Progenitor cell of endocrine pancreas (in vitro differentiated cells): ENCODE measurements at regions not wholly inside any gene's neighbourhood (a gene's known extent, or its start where the extent isn't known, plus 50 kb on each side); places are given as distances from the start of the nearest gene placed in this dataset.
A peak's percentile ranks its signal among the peaks of the same experiment; 100 is the strongest.

Source experiments
- DNase-seq: peaks from one replicate; pipeline ENCODE4 v3.0.0; 2021; ENCODE audit warnings: low spot score; ENCODE audit not compliant: unreplicated experiment
- H3K27ac Mint-ChIP-seq: 2 replicates; pipeline ENCODE4 v1.8.0; 2021; ENCODE audit warnings: mild to moderate bottlenecking, moderate library complexity, mixed read lengths
- H3K27me3 Mint-ChIP-seq: 2 replicates; pipeline ENCODE4 v1.8.0; 2021; ENCODE audit warnings: mixed read lengths
- H3K36me3 Mint-ChIP-seq: 2 replicates; pipeline ENCODE4 v1.8.0; 2022; ENCODE audit warnings: mixed read lengths; ENCODE audit not compliant: insufficient read depth
- H3K4me1 Mint-ChIP-seq: 2 replicates; pipeline ENCODE4 v1.8.0; 2021; ENCODE audit warnings: low read depth, mixed read lengths
- H3K4me3 Mint-ChIP-seq: 2 replicates; pipeline ENCODE4 v1.8.0; 2021; ENCODE audit warnings: low read depth, mild to moderate bottlenecking, moderate library complexity, mixed read lengths
- H3K9me3 Mint-ChIP-seq: 2 replicates; pipeline ENCODE4 v1.8.0; 2021; ENCODE audit warnings: low read depth, mixed read lengths
- TF ChIP-seq, protein P1 (sequence below): fragments of 200-600 bp; sonication (generic); IDR thresholded peaks from one replicate; pipeline ENCODE4 v1.5.0; 2021; ENCODE audit warnings: antibody characterized with exemption, mild to moderate bottlenecking; ENCODE audit not compliant: unreplicated experiment

DNA sequence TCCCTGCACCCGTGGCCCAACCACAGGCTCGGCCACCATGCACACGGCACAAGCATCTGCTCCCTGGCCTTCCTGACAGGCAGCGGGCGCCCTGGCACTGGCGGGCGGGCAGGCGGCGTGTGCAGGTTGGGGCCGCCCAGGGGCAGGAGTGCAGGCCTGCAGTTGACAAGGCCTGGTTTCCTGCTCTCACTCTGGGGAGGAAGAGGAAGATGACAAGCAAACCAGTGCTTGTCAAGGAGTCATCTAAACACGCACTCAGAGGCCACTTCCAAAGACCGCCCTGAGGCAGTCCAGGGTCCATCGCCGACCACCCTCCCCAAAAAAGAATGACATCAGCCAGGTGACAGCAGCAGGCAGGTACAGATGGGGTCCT lies 65.3 kb upstream of the LINC01488 start:
- H3K4me3 Mint-ChIP-seq = no peak overlapping the region
- H3K27ac Mint-ChIP-seq = peak overlapping the region; percentile 98
- H3K4me1 Mint-ChIP-seq = peaks cover 23% of the 10 kb centered on the region
- no peaks in the 10 kb centered on the region for H3K27me3 Mint-ChIP-seq
- H3K36me3 Mint-ChIP-seq = no peaks in the 10 kb centered on the region
- DNase-seq = no peak
- TF ChIP-seq, protein P1, sequence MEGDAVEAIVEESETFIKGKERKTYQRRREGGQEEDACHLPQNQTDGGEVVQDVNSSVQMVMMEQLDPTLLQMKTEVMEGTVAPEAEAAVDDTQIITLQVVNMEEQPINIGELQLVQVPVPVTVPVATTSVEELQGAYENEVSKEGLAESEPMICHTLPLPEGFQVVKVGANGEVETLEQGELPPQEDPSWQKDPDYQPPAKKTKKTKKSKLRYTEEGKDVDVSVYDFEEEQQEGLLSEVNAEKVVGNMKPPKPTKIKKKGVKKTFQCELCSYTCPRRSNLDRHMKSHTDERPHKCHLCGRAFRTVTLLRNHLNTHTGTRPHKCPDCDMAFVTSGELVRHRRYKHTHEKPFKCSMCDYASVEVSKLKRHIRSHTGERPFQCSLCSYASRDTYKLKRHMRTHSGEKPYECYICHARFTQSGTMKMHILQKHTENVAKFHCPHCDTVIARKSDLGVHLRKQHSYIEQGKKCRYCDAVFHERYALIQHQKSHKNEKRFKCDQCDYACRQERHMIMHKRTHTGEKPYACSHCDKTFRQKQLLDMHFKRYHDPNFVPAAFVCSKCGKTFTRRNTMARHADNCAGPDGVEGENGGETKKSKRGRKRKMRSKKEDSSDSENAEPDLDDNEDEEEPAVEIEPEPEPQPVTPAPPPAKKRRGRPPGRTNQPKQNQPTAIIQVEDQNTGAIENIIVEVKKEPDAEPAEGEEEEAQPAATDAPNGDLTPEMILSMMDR = no peak
- H3K9me3 Mint-ChIP-seq = peaks cover 4% of the 10 kb centered on the region

DNA sequence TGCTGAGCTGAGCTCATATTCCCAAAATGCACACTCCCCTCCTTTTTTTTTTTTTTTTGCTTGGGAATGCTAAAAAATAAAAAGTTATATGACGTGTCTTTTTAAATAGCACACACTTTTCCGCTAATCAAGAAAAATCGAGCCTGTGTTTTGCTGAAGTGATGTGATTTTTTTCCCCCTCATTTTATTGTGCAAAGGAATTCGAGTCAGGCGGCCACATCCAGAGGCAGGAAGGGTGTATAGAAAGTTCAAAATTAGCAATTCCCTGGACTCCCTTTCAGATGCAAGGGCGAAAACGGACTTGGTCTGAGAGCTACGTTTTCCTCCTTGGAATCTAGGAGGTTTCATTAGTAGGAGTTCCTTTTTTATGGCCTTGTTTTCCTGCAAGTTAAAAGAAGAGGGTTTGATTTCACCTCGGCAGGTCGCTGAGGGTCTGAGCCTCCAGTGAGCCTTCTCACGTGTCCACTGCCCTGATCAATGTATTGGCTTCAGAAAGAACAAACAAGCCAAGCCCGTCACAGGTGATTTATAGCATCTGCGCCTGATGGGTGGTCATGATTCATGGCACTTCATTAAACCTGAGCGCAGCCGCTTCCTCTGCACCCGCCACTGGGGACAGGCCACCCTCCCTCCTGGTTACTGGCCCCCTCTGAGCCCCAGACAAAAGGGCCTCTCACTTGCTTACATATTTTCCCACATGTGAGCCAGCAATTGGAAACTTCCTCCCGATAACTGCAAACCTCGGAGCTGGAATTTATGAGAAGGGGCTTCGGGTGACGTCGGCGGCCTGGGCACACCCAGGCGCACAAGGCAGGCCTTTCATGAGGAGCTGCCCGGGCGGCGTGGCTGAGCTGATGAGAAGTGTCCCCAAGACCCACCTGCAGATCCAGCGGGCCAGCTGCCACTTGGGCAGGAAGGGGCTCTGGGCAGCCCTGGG lies 64.4 kb upstream of the LINC01488 start:
- no peaks in the 10 kb centered on the region for H3K27me3 Mint-ChIP-seq
- H3K4me3 Mint-ChIP-seq = peak overlapping the region; percentile 35
- peaks cover 4% of the 10 kb centered on the region for H3K9me3 Mint-ChIP-seq
- TF ChIP-seq, protein P1 = peak; percentile 20
- DNase-seq = peak; percentile 67
- H3K4me1 Mint-ChIP-seq = peaks cover 26% of the 10 kb centered on the region
- H3K36me3 Mint-ChIP-seq = no peaks in the 10 kb centered on the region
- H3K27ac Mint-ChIP-seq = peak overlapping the region; percentile 98

DNA sequence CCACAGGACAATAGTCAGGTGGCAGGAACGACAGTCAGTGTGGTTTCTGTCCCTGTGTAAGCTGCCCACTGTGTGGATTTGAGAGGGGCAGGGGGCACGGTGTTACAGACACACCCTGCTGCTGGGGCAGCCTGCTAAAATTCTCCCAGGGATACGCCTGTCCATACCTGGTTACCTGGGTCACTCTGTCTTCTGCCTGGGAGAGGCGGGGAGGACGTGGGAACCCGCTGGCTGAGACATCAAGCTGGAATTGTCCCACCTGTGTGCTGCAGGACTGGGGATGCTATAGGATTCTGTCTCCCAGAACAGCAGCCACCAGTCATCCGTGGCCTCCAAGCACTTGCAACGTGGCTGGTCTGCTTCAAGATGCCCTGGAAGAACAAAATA lies 63.8 kb upstream of the LINC01488 start:
- peak overlapping the region; percentile 98 for H3K27ac Mint-ChIP-seq

DNA sequence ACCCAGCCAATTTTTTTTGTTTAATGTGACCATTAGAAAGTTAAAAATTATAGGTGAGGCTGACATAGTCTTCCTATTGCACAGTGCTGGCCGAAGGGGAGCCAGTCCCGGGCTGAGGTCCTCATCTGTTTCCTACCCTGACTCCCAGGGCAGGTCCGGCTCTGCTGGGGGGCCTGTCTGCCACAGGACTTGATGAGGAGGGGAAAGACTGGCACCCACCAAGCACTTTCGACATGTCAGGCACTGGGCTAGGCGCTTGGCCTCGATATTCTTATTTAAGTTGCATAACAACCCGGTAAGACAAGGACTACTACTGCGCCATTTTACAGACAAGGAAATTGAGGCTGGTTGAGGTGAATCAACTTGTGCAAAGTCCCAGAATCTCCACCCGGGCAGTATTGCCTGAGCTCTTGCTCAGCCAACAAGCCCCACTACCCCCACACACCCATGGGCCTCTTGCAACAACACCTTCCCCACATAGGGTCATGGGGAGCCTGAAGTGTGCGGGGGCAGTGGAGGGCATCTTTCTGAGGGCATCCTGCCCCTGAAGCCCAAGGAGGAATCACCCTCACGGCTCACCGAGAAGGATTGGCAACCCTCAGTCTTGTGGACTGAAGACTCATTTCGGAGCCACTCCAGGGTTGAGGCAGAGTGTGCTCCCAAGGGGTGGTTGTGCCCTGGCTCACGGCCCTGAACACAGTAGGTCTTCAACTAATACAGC lies 62.7 kb upstream of the LINC01488 start:
- no peak for DNase-seq
- Mint-ChIP-seq H3K9me3 (peaks cover 4% of the 10 kb centered on the region), H3K4me3 (no peak overlapping the region), H3K4me1 (peaks cover 26% of the 10 kb centered on the region), H3K27me3 (no peaks in the 10 kb centered on the region), H3K36me3 (no peaks in the 10 kb centered on the region), H3K27ac (peak overlapping the region; percentile 98)
- TF ChIP-seq, protein P1 = no peak

More for the DNA sequence above, 63.8 kb upstream of the LINC01488 start:
- peaks cover 26% of the 10 kb centered on the region for H3K4me1 Mint-ChIP-seq
- DNase-seq = no peak
- H3K36me3 Mint-ChIP-seq = no peaks in the 10 kb centered on the region
- TF ChIP-seq, protein P1 = no peak
- H3K27me3 Mint-ChIP-seq = no peaks in the 10 kb centered on the region
- peaks cover 4% of the 10 kb centered on the region for H3K9me3 Mint-ChIP-seq
- H3K4me3 Mint-ChIP-seq = no peak overlapping the region

DNA sequence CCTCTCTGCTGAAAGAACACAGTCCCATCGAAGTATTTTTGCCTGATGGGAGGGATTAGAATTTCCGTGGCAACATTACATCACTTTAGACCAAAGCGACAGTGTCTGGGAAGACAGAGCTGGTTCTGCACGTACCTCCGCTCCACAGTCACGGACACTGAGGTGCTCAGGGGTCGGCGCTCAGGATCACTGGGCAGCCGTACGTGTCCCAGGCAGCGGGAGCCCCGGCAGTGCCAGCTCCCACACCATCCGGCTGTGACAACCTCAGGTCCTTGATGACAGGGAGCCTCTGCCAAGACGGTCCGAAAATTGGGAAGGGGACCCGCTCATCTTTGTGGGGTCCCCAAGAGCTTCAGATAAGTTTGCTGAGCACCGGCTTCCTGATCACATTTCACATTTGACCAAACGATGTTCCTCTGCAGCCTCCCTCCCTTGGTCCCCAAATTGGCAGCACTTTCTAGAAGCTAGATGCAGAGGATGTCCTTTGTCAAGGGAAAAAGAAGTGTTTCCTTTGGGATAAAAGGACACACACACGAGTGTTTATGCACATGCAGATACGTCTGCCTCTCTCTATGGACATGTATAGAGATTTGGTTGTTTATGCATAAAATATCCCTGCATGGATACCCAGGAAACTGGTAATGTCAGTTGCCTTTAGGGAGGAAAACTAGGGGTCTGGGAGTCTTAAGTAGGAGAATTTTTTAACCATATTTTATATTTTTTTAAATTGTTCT lies 61.6 kb upstream of the LINC01488 start:
- TF ChIP-seq, protein P1 = no peak
- Mint-ChIP-seq H3K27ac (no peak overlapping the region), H3K27me3 (no peaks in the 10 kb centered on the region), H3K36me3 (no peaks in the 10 kb centered on the region), H3K9me3 (peaks cover 2% of the 10 kb centered on the region), H3K4me1 (peaks cover 26% of the 10 kb centered on the region), H3K4me3 (no peak overlapping the region)
- DNase-seq = no peak
